ENCODE measurements at regions not wholly inside any gene's neighbourhood (a gene's known extent, or its start where the extent isn't known, plus 50 kb on each side); places are given as distances from the start of the nearest gene placed in this dataset.

DNA sequence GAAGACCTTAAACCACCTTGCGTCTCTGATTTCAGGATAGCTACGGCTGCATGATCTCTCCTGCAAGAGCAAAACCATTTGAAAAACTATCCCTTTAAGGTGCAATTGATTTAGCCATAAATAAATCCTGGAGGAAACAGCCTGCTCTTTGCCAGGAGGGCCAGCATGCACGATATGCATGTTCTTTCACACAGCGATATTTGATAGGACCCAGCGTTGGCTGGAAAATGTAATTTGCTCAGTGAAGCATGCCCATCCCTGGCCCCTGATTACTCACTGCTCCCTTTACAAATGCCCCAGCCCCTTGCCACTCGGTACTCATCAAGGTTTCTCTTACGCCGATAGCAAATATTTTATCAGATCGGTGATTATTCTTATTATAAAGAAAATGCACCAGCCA is 315.4 kb downstream of the CDH2 start:
- no peaks in the 10 kb centered on the region for H3K27me3 Mint-ChIP-seq (ENCODE audit: insufficient read depth, low read depth)

DNA sequence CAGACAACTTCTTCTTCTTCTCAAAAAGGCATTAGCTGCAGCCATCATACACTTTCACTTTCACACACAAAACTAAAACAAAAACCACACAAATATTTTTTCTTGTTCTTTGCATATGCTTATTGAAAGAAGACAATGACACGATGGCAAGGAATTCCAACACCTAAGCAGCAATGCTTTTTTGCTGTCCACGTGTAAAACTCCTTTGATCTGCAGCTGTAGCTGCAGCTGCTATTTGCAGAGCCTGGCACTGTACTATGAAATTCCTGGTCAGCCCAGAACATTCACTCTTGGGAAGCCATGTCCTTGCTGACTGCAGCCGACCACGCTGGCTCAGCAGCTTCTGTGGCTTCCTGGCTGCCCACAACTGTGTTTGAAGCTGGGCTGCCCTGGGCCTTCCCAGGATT is 316.2 kb downstream of the CDH2 start:
- Mint-ChIP-seq H3K27ac (no peak overlapping the region), H3K36me3 (no peaks in the 10 kb centered on the region), H3K27me3 (ENCODE audit: insufficient read depth, low read depth) (no peaks in the 10 kb centered on the region), H3K9me3 (peaks cover 2% of the 10 kb centered on the region), H3K4me1 (peaks cover 27% of the 10 kb centered on the region), H3K4me3 (no peak overlapping the region)
- Histone ChIP-seq H2AFZ (replicated peaks) (no peak overlapping the region), H3K9me3 (ENCODE audit: low read depth) (no peaks in the 10 kb centered on the region), H3K4me1 (no peaks in the 10 kb centered on the region), H3K4me2 (no peak overlapping the region), H3K79me2 (ENCODE audit: low read depth) (no peaks in the 10 kb centered on the region), H3F3A (ENCODE audit: low read depth) (peaks cover 9% of the 10 kb centered on the region), H3K4me3 (no peak overlapping the region), H4K20me1 (ENCODE audit: low read depth) (no peaks in the 10 kb centered on the region), H3K27ac (no peak overlapping the region), H3K9ac (no peak overlapping the region), H3K27me3 (no peaks in the 10 kb centered on the region), H3K36me3 (no peaks in the 10 kb centered on the region)
- DNase-seq (ENCODE audit: low spot score) = no peak
- TF ChIP-seq EZH2 (IDR thresholded peaks at IDR 0.05) (no peak), EZH2phosphoT487 (IDR thresholded peaks at IDR 0.05) (no peak)
- TF ChIP-seq, protein P1, sequence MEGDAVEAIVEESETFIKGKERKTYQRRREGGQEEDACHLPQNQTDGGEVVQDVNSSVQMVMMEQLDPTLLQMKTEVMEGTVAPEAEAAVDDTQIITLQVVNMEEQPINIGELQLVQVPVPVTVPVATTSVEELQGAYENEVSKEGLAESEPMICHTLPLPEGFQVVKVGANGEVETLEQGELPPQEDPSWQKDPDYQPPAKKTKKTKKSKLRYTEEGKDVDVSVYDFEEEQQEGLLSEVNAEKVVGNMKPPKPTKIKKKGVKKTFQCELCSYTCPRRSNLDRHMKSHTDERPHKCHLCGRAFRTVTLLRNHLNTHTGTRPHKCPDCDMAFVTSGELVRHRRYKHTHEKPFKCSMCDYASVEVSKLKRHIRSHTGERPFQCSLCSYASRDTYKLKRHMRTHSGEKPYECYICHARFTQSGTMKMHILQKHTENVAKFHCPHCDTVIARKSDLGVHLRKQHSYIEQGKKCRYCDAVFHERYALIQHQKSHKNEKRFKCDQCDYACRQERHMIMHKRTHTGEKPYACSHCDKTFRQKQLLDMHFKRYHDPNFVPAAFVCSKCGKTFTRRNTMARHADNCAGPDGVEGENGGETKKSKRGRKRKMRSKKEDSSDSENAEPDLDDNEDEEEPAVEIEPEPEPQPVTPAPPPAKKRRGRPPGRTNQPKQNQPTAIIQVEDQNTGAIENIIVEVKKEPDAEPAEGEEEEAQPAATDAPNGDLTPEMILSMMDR (IDR thresholded peaks at IDR 0.05) = no peak

More for the DNA sequence above, 315.4 kb downstream of the CDH2 start:
- no peak for DNase-seq (ENCODE audit: low spot score)
- Histone ChIP-seq H3K4me3 (no peak overlapping the region), H3K36me3 (no peaks in the 10 kb centered on the region), H4K20me1 (ENCODE audit: low read depth) (no peaks in the 10 kb centered on the region), H3K79me2 (ENCODE audit: low read depth) (no peaks in the 10 kb centered on the region), H3K9ac (no peak overlapping the region), H3K9me3 (ENCODE audit: low read depth) (no peaks in the 10 kb centered on the region), H3K27me3 (no peaks in the 10 kb centered on the region), H3F3A (ENCODE audit: low read depth) (peaks cover 9% of the 10 kb centered on the region), H3K27ac (no peak overlapping the region), H2AFZ (replicated peaks) (peak overlapping the region; percentile 43), H3K4me2 (no peak overlapping the region), H3K4me1 (no peaks in the 10 kb centered on the region)
- Mint-ChIP-seq H3K27ac (no peak overlapping the region), H3K4me3 (no peak overlapping the region), H3K4me1 (peaks cover 27% of the 10 kb centered on the region), H3K36me3 (no peaks in the 10 kb centered on the region), H3K9me3 (peaks cover 2% of the 10 kb centered on the region)
- TF ChIP-seq EZH2phosphoT487 (IDR thresholded peaks at IDR 0.05) = no peak
- TF ChIP-seq EZH2 (IDR thresholded peaks at IDR 0.05) = no peak
- TF ChIP-seq, protein P1 (IDR thresholded peaks at IDR 0.05) = no peak

DNA sequence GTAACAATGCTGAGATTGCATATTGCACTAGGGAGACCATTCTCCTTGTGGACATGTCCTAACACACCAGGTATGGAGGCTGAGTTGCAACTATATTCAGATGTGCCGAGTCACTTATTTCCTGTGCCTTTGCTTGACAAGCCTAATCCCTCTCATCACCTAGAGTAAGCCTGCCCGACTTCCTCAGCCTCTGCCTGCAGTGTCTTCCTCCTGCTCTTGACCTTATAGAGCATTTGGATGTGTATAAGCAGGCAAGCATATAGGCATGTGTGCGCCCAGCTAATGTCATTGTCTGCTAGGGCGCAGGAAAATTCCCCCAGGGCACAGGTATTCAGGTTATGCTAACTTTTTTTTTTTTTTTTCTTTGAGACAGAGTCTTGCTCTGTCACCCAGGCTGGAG is 316.9 kb downstream of the CDH2 start:
- Mint-ChIP-seq H3K27me3 (ENCODE audit: insufficient read depth, low read depth) (no peaks in the 10 kb centered on the region), H3K4me1 (peaks cover 27% of the 10 kb centered on the region), H3K27ac (no peak overlapping the region), H3K9me3 (peaks cover 2% of the 10 kb centered on the region), H3K4me3 (no peak overlapping the region), H3K36me3 (no peaks in the 10 kb centered on the region)
- no peaks in the 10 kb centered on the region for H3K27me3 ChIP-seq
- H3K27ac ChIP-seq = no peak overlapping the region
- no peaks in the 10 kb centered on the region for H3K79me2 ChIP-seq (ENCODE audit: low read depth)
- H2AFZ ChIP-seq (replicated peaks) = no peak overlapping the region
- no peak overlapping the region for H3K4me3 ChIP-seq
- no peaks in the 10 kb centered on the region for H3K36me3 ChIP-seq
- H3K9ac ChIP-seq = no peak overlapping the region
- DNase-seq (ENCODE audit: low spot score) = no peak
- H3F3A ChIP-seq (ENCODE audit: low read depth) = peaks cover 10% of the 10 kb centered on the region
- no peaks in the 10 kb centered on the region for H3K4me1 ChIP-seq
- H3K4me2 ChIP-seq = no peak overlapping the region
- H3K9me3 ChIP-seq (ENCODE audit: low read depth) = no peaks in the 10 kb centered on the region
- H4K20me1 ChIP-seq (ENCODE audit: low read depth) = no peaks in the 10 kb centered on the region
- TF ChIP-seq, protein P1 (IDR thresholded peaks at IDR 0.05) = no peak
- TF ChIP-seq EZH2 (IDR thresholded peaks at IDR 0.05) (no peak), EZH2phosphoT487 (IDR thresholded peaks at IDR 0.05) (no peak)
